ENCODE measurements at regions not wholly inside any gene's neighbourhood (a gene's known extent, or its start where the extent isn't known, plus 50 kb on each side); places are given as distances from the start of the nearest gene placed in this dataset.

DNA sequence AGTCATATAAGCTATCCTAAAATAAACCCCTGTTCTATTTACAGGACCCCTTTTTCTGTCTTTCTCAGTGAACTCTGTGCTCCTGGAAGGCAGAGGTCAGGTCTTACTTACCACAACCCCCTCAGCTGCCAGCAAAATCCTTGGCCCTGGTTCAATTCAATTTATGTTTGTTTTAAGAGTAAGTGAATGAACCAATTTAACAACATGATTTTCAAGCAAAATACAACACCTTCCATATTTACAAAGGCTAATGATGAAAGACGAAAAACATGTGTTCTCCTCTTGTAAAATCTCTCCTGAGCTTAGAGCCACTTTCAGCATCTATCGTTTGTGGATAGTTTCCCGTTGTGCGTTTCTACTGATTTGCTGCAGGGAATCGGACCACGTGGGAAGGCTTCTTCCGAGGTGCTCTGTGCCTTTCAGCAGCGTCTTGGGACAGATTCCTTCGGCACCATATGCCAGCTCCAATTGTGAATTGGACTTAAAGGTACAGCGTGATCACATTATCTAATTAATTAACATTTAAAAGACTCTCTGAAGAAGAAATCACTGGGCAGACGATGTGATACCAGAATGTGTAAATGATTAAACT lies 411.7 kb downstream of the IRS2 start:
- TF ChIP-seq EZH2 (IDR thresholded peaks at IDR 0.05; ENCODE audit: low read depth) = no peak
- no peak for TF ChIP-seq CTCF (conservative IDR thresholded peaks at IDR 0.05)
- H3K79me2 ChIP-seq (ENCODE audit: low read depth) = no peaks in the 10 kb centered on the region
- no peaks in the 10 kb centered on the region for H3K4me1 ChIP-seq (replicated peaks; ENCODE audit: insufficient read depth)
- H3K9me3 ChIP-seq (ENCODE audit: insufficient read depth, low read depth) = no peaks in the 10 kb centered on the region; the same call in 1 of the 2 replicates
- H3K4me2 ChIP-seq = no peak overlapping the region
- ChIA-PET CTCF (no interaction called here), POLR2A (ENCODE audit: unreplicated experiment) (no interaction called here)
- no peaks in the 10 kb centered on the region for H3K27me3 ChIP-seq (ENCODE audit: insufficient read depth, low read depth)
- H4K20me1 ChIP-seq (ENCODE audit: insufficient read depth) = no peaks in the 10 kb centered on the region
- H3K27ac ChIP-seq = no peak overlapping the region
- H3K9me2 ChIP-seq (ENCODE audit: insufficient read depth) = no peaks in the 10 kb centered on the region
- no peaks in the 10 kb centered on the region for H3F3A ChIP-seq (ENCODE audit: insufficient read depth, low read depth)
- H2AFZ ChIP-seq = no peak overlapping the region
- H3K36me3 ChIP-seq (ENCODE audit: low read depth) = no peaks in the 10 kb centered on the region
- no TSS peak for BruUV-seq (replicated peaks)
- no peak for DNase-seq
- no peak overlapping the region for H3K4me3 ChIP-seq
- intact Hi-C loops (cut with micrococcal nuclease; ENCODE audit: unreplicated experiment) = no loop called here

DNA sequence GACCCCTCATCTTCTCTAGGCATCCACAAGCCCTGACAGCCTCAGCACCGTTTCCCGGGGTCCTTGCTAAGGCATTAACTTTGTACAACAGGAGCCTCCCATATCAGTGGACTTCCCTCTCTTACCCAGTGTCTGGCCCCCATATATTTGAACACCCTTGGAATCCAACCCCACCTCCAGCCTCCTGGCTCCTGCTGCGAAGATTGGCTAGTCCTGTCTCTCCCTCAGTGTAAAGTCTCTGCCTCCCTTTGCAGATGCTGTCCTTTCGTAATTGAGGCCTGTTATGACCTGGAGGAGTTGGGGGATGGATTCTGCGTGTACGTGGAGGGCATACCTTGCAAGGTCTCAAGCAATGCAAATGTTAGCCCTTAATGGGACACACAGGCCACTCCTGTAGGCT lies 413.7 kb downstream of the IRS2 start:
- CTCF ChIA-PET = no interaction called here

DNA sequence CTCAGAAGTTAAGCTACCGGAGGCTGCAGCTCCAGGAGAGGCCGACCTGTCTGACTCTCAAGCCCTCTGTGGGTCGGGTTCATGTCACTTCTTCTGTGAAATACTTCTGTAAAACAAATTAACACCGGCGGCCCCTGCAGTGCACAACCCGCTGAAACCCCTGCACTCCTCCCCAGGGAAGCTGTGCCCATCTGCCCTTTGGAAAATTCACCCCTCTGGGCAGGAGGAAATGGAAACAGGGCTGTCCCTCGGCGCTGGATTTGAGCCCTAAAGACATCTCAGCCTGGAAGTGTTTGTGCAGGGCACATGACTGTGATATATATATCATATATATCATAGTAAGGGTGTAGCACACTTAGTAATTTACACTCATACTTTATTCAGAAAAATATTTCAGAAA lies 415.3 kb downstream of the IRS2 start:
- H3K4me2 ChIP-seq = no peak overlapping the region
- no peaks in the 10 kb centered on the region; the same call in 1 of the 2 replicates for H3K9me3 ChIP-seq (ENCODE audit: insufficient read depth, low read depth)
- H3K4me3 ChIP-seq = no peak overlapping the region
- H3K27ac ChIP-seq = no peak overlapping the region
- intact Hi-C loops (cut with micrococcal nuclease; ENCODE audit: unreplicated experiment) = no loop called here
- no peaks in the 10 kb centered on the region for H3K27me3 ChIP-seq (ENCODE audit: insufficient read depth, low read depth)
- ChIA-PET CTCF (no interaction called here), POLR2A (ENCODE audit: unreplicated experiment) (interaction anchor here (0.5 kb wide), 1 partner anchor 135 kb away, joined by 3 read pairs; no protein-coding TSS in a partner anchor)
- no peak for DNase-seq
- no peaks in the 10 kb centered on the region for H3K9me2 ChIP-seq (ENCODE audit: insufficient read depth)
- TF ChIP-seq CTCF (conservative IDR thresholded peaks at IDR 0.05) = no peak
- TF ChIP-seq EZH2 (IDR thresholded peaks at IDR 0.05; ENCODE audit: low read depth) = no peak
- H3K36me3 ChIP-seq (ENCODE audit: low read depth) = no peaks in the 10 kb centered on the region
- no peaks in the 10 kb centered on the region for H3K4me1 ChIP-seq (replicated peaks; ENCODE audit: insufficient read depth)
- BruUV-seq (replicated peaks) = no TSS peak
- no peaks in the 10 kb centered on the region for H4K20me1 ChIP-seq (ENCODE audit: insufficient read depth)
- no peaks in the 10 kb centered on the region for H3F3A ChIP-seq (ENCODE audit: insufficient read depth, low read depth)
- H2AFZ ChIP-seq = no peak overlapping the region
- H3K79me2 ChIP-seq (ENCODE audit: low read depth) = no peaks in the 10 kb centered on the region

More for the DNA sequence above, 413.7 kb downstream of the IRS2 start:
- Histone ChIP-seq H3K36me3 (ENCODE audit: low read depth) (no peaks in the 10 kb centered on the region), H3K27ac (no peak overlapping the region), H3K4me1 (replicated peaks; ENCODE audit: insufficient read depth) (no peaks in the 10 kb centered on the region), H3K27me3 (ENCODE audit: insufficient read depth, low read depth) (no peaks in the 10 kb centered on the region), H3K4me2 (no peak overlapping the region), H3K4me3 (no peak overlapping the region), H3K9me2 (ENCODE audit: insufficient read depth) (no peaks in the 10 kb centered on the region), H2AFZ (no peak overlapping the region), H3K9me3 (ENCODE audit: insufficient read depth, low read depth) (no peaks in the 10 kb centered on the region; the same call in 1 of the 2 replicates), H4K20me1 (ENCODE audit: insufficient read depth) (no peaks in the 10 kb centered on the region), H3F3A (ENCODE audit: insufficient read depth, low read depth) (no peaks in the 10 kb centered on the region), H3K79me2 (ENCODE audit: low read depth) (no peaks in the 10 kb centered on the region)
- POLR2A ChIA-PET (ENCODE audit: unreplicated experiment) = no interaction called here
- TF ChIP-seq CTCF (conservative IDR thresholded peaks at IDR 0.05) (no peak), EZH2 (IDR thresholded peaks at IDR 0.05; ENCODE audit: low read depth) (no peak)
- no peak for DNase-seq
- intact Hi-C loops (cut with micrococcal nuclease; ENCODE audit: unreplicated experiment) = no loop called here
- BruUV-seq (replicated peaks) = no TSS peak
